SKM-1 treated with dmso at 0.1 percent for 144 hours (cell line): ENCODE measurements at regions not wholly inside any gene's neighbourhood (a gene's known extent, or its start where the extent isn't known, plus 50 kb on each side); places are given as distances from the start of the nearest gene placed in this dataset.
A peak's percentile ranks its signal among the peaks of the same experiment; 100 is the strongest.

ENCODE experiments used
- DNase-seq: peaks from one replicate; lab custom pipeline; 2025; ENCODE audit not compliant: unreplicated experiment; lab: John Stamatoyannopoulos, UW

- no peak for DNase-seq
Observed at GRCh38 chr1:82486468-82486867, 685.7 kb downstream of the ADGRL2 start.

GRCh38 chr1:82485591-82486369 is 685.0 kb downstream of the ADGRL2 start:
- no peak for DNase-seq

GRCh38 chr1:82483146-82483545 is 682.4 kb downstream of the ADGRL2 start:
- no peak for DNase-seq

- DNase-seq: no peak
Observed at GRCh38 chr1:82478916-82479315, 678.2 kb downstream of the ADGRL2 start.

DNA sequence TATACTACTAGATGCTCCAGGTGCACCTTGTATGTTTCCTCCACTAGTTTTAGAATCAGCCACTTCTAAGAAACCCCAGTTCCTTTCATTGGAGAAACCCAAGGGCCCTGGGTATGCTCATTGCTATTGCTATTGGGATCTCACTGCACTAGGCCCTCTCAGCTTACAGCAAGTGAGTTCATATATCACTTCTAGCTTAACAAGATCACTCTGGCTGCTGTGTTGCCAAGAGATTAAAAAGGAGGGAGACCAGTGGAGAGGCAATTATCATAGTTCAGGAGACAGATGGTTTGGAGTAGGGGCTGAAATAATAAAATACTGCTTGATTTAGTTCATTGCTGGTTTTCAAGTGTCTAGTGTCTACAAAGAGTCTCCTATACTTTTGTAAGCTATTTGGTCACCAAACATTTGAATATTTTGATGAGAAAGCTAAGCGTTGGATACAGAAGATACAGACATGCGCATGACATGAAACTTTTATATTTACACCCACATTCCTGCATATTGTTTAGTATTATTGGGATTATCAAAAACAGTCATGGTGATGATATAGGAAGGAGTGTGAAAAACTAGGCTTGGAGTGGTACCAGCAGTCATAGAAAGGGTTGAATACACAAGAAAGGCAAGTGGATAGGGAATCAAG is 671.9 kb downstream of the ADGRL2 start:
- no peak for DNase-seq

DNA sequence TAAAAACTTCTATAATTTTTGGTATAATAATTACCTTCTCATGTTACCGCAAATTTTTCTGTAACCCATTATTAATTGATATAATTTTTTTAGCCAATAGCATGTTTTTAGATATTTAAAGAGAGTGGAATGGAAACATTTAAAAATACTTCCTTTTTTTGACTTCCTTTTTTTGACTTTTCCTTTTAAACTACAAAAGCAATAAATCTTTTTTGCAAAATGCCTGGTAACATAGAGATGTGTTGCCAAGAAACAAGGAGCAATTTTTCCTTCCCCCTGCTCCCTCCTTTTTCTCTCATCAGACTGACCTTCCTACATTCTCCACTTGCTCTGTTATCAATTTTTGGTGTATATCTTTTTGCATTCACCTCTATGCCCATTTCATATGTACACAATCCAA is 666.2 kb downstream of the ADGRL2 start:
- DNase-seq: peak; percentile 80

DNA sequence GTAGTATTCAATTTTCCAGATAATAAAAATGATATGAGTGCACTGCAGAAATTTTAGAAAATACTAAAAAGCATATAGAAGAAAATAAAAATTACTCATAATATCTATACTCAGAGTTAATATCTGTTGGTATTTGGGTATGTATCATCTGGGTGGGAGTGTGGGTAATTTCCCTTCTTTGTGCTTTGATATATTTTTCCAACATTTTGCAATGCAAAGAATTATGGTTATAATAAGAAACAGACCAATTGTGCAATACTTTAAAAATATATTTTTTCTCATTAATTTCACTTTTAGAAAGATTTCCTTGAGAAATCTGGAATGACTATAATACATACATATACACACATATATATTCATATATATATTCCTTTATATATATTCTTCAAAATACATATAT is 665.7 kb downstream of the ADGRL2 start:
- no peak for DNase-seq

DNA sequence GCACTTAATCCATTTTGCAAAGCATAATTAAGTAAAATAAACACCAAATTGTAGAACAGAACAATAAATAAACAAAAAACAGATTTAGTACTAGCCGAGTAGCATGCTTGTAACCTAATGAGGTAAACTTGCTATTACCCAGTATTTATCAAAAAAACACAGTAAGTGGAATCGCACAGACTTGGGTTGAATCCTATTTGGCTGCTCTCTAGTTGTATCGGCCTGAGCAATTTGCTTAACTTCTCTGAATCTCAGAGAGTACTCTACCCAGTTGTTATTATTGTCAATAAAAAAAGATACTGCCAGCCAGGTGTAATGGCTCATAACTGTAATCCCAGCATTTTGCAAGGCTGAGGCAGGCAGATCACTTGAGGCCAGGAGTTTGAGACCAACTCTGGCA is 664.3 kb downstream of the ADGRL2 start:
- no peak for DNase-seq

- no peak for DNase-seq
Observed at GRCh38 chr1:82464362-82465001, 663.7 kb downstream of the ADGRL2 start.

GRCh38 chr1:82463951-82464350 is 663.2 kb downstream of the ADGRL2 start:
- DNase-seq: no peak

- DNase-seq: no peak
Observed at GRCh38 chr1:82462366-82462765, 661.6 kb downstream of the ADGRL2 start.

DNA sequence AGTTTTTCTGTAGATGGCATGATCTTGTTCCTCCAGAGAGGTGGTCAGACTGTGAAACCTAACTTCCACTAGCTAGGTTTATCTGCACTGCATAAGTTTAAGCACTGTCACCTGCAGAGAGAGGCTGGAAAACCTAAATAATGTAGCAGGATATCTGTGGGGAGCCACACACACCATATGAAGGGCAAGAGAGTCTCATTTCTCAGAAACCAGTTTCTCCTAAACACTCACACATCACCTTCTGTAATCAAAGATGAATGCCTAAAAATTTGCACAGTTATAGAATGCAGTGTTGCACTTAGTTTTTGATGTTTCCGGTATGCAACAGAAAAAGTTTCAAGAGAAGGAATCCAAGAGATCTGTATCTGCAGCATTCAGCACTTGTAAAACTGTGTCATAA is 654.6 kb downstream of the ADGRL2 start:
- no peak for DNase-seq

- DNase-seq: no peak
Observed at GRCh38 chr1:82454431-82454830, 653.7 kb downstream of the ADGRL2 start.

DNA sequence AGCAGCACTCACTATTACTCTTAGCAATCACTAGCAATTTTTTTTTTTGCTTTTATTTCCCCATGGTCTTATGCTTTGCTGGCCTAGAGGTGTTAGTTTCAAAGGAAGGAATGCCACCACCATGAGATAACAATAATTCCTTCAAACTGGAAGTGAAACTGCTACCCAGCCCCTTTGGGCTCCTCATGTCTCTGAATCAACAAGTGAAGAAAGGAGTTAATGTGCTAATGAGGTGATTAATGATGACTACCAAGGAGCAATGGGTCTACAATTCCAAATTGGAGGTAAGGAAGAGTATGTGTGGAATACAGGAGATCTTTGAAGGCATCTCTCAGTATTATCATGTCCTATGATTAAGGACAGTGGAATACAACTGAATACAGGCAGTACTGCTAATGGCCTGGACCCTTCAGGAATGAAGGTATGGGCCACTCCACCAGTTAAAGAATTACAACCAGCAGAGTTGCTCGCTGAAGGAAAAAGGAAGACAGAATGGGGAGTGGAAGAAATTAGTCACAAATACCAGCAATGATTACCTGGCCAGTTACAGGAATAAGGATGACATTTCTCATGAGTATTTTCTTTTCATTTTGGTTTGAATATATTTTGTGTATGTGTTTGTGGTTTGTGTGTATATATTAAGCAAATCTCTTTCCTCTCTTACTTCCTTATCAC is 652.9 kb downstream of the ADGRL2 start:
- DNase-seq: no peak

GRCh38 chr1:82452096-82452495 is 651.4 kb downstream of the ADGRL2 start:
- DNase-seq: no peak

- DNase-seq: no peak
Observed at GRCh38 chr1:82451191-82451590, 650.5 kb downstream of the ADGRL2 start.

DNA sequence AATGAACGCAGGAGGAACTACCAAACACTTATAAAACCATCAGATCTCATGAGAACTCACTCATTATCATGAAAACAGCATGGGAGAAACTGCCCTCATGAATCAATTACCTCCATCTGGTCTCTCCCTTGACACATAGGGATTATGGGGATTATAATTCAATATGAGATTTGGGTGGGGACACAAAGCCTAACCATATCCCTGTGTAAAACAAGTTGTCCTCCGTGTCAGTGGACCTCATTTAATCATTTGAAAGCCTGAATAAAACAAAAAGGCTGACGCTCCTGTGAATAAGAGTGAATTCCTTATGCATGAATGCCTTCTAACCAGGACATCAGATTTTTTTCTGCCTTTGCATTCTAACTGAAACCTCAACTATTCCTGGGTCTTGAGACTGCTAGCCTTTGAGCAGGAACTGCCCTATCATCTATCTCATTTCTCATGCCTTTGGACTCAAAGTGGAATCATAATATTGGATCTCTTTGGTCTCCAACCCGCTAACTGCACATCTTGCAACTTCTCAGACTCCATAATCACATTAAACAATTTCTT is 648.8 kb downstream of the ADGRL2 start:
- no peak for DNase-seq

- no peak for DNase-seq
Observed at GRCh38 chr1:82446955-82447354, 646.2 kb downstream of the ADGRL2 start.

DNA sequence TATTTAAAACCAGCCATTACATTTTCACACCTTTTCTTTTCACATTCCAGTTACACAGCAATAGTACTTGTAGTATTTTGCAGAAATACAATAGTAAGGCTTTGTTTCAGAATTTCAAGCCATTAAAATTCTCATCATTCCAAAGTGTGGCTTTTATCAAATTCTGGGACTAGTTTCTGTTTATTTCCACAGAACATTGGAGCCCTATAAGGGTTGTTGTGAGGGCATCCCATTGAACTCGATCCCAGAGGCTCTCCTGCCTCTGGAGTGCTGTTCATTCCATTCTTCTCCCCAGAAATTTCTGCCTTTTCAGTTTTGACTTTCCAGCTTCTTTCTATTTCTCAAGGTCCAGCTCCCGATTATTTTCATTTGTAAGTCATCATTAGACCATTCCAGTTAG is 645.5 kb downstream of the ADGRL2 start:
- no peak for DNase-seq

DNA sequence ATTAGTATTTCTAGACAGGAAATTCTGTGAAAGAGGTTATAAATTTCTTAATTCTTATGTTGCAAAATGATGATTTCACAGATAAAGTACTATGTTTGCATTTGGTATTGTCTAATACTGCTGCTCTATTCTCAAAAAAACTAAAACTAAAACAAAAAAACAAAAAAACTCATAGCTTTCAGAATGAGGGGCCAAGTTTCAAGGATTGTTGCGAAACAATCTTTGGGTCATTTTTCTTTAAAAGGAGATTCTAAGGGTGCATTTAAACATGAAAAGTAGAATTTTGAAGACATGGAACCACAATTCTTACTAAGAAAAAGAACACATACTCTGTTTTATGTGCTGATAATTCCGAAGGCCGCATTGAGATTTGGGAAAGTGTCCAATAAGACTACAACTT is 645.1 kb downstream of the ADGRL2 start:
- no peak for DNase-seq

DNA sequence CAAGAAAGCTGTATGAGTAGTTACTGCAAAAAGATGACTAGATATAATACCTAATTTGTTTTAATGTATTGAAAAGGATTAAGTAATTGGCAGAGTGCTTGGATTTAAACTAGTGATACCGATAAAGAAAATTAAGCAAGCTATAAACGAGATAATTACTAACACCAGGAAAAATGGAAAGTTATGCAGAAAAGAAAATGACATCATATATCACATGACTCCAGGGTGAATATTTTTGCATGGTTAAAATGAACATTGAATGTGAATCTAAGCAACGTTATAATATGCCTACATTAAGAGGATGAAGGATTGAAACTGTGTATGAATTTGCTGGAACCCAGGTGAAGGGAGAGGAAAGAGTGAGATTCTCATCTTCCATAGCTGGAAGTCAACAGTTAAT is 644.4 kb downstream of the ADGRL2 start:
- DNase-seq: no peak
